Lower leg skin (tissue), 3 donors: ENCODE measurements at regions not wholly inside any gene's neighbourhood (a gene's known extent, or its start where the extent isn't known, plus 50 kb on each side); places are given as distances from the start of the nearest gene placed in this dataset.

Source experiments
- CTCF ChIP-seq, 3 donors: fragments of 450-650 bp; IDR thresholded peaks; one replicate each; pipeline ENCODE4 v1.5.1; 2016; ENCODE audit warnings: antibody characterized with exemption in 3 of 3, mild to moderate bottlenecking in 3 of 3, moderate library complexity in 2 of 3
- POLR2A ChIP-seq, 2 donors: fragments of 450-650 bp; IDR thresholded peaks; one replicate each; pipeline ENCODE4 v1.6.1; 2016 to 2017; ENCODE audit warnings: antibody characterized with exemption in 2 of 2, mild to moderate bottlenecking in 1 of 2, moderate library complexity in 1 of 2

DNA sequence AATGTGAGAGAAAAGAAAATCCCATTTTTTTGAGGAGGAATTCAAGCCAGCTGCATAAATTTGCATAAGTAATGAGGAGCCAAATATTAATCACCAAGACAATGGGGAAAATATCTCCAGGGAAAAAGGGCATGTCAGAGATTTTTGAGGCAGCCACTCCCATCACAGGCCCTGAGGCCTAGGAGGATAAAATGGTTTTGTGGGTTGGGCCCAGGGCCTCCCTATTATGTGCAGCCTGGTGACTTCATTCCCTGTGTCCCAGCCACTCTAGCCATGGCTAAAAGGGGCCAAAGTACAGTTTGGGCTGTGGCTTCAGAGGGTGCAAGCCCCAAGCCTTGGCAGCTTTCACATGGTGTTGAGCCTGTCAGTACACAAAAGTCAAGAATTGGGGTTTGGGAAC is 1051.0 kb upstream of the FOXG1 start:
- TF ChIP-seq CTCF (IDR thresholded peaks at IDR 0.05) (no peak), POLR2A (IDR thresholded peaks at IDR 0.05) (no peak)
